K562 (cell line): ENCODE measurements at regions not wholly inside any gene's neighbourhood (a gene's known extent, or its start where the extent isn't known, plus 50 kb on each side); places are given as distances from the start of the nearest gene placed in this dataset.

ENCODE experiments used
- ATAC-seq: fragments of 200-7000 bp; cut with Tn5 transposase; 3 replicates; pipeline ENCODE4 v1.9.1; 2020; ENCODE audit warnings: moderate library complexity
- BruUV-seq: library from RNA; stranded (reverse); fragments of 400-500 nt; replicated peaks from 2 replicates; lab custom pipeline; 2021; lab: Mats Ljungman, UMichigan
- CTCF ChIA-PET: fragments of 300-600 bp; formaldehyde crosslinking; extraction: SDS; loops from one replicate; lab custom pipeline; 2021; ENCODE audit warnings: low intra/inter-chr PET ratio; lab: Yijun Ruan, JAX
- POLR2A ChIA-PET: fragments of 300-600, 350-650 bp; sonication (Branson Sonifier 250); formaldehyde crosslinking; extraction: SDS; loops from one replicate; lab custom pipeline; 2021; ENCODE audit warnings: antibody characterized with exemption, inconsistent platforms; lab: Yijun Ruan, JAX
- DNase-seq, 4 experiments: peaks; one replicate each; pipeline versions ENCODE4 v3.0.0 to v3.0.0-alpha.2; 2011 to 2018; ENCODE audit warnings: low spot score in 3 of 4, mixed read lengths in 3 of 4; ENCODE audit errors: extremely low read depth in 1 of 4
- FAIRE-seq: peaks from 2 replicates; lab custom pipeline; 2011; peaks lifted over from hg19 to GRCh38; lab: Jason Lieb, UNC
- H2AFZ ChIP-seq: 2 replicates; pipeline ENCODE4 v1.6.0; 2011; ENCODE audit warnings: low read depth, low read length, control low read depth, inconsistent platforms
- H3K27ac ChIP-seq: fragments of 200-600 bp; 3 replicates; pipeline ENCODE4 v1.8.0; 2011; ENCODE audit warnings: low read depth, mild to moderate bottlenecking, control low read depth, inconsistent platforms, low read length, moderate library complexity, mixed read lengths; ENCODE audit errors: extremely low read depth
- H3K27me3 ChIP-seq, 2 experiments: fragments of 300-600 bp in 1 of 2; 2 replicates in 1 of 2; 3 replicates in 1 of 2; pipeline versions ENCODE4 v1.6.0 to v1.8.0; 2011; ENCODE audit warnings: inconsistent platforms in 2 of 2, low read length in 2 of 2, mild to moderate bottlenecking in 1 of 2, mixed read lengths in 1 of 2, moderate library complexity in 1 of 2; ENCODE audit not compliant: control insufficient read depth in 2 of 2, insufficient read depth in 2 of 2
- H3K36me3 ChIP-seq: fragments of 300-600 bp; 3 replicates; pipeline ENCODE4 v1.8.0; 2011; ENCODE audit warnings: mild to moderate bottlenecking, low read length, inconsistent platforms; ENCODE audit not compliant: control insufficient read depth, insufficient read depth
- H3K4me1 ChIP-seq, 2 experiments: fragments of 200-600 bp in 1 of 2; replicated peaks in 1 of 2; 2 replicates in 1 of 2; 3 replicates in 1 of 2; pipeline versions ENCODE4 v1.5.1 to v1.8.0; 2011; ENCODE audit warnings: inconsistent platforms in 2 of 2, low read length in 2 of 2, mild to moderate bottlenecking in 1 of 2, mixed read lengths in 1 of 2, moderate library complexity in 1 of 2; ENCODE audit not compliant: control insufficient read depth in 2 of 2, insufficient read depth in 2 of 2
- H3K4me2 ChIP-seq: 2 replicates; pipeline ENCODE4 v1.6.1; 2011; ENCODE audit warnings: low read length, control low read depth, inconsistent platforms, mixed read lengths; ENCODE audit not compliant: insufficient read depth
- H3K4me3 ChIP-seq: fragments of 200-600 bp; sonication (generic), shearing (Covaris generic); 2 replicates; pipeline ENCODE4 v1.5.1; 2016; ENCODE audit warnings: control low read depth, inconsistent platforms
- H3K79me2 ChIP-seq: fragments of 200-600 bp; 3 replicates; pipeline ENCODE4 v1.8.0; 2011; ENCODE audit warnings: low read length, inconsistent platforms; ENCODE audit not compliant: control insufficient read depth, insufficient read depth
- H3K9ac ChIP-seq, 2 experiments: 2 replicates each; pipeline versions ENCODE4 v1.6.0 to v1.6.1; 2011; ENCODE audit warnings: low read depth in 2 of 2, low read length in 2 of 2, control low read depth in 1 of 2, inconsistent platforms in 1 of 2, mild to moderate bottlenecking in 1 of 2, mixed read lengths in 1 of 2; ENCODE audit not compliant: insufficient read depth in 1 of 2
- H3K9me1 ChIP-seq: one replicate; pipeline ENCODE4 v1.6.0; 2011; ENCODE audit warnings: inconsistent platforms, mild to moderate bottlenecking, low read length, moderate library complexity; ENCODE audit not compliant: control insufficient read depth, insufficient read depth
- H3K9me3 ChIP-seq: replicated peaks from 2 replicates; pipeline ENCODE4 v1.5.1; 2011; ENCODE audit warnings: low read depth, low read length, inconsistent platforms; ENCODE audit not compliant: control insufficient read depth, insufficient read depth
- H4K20me1 ChIP-seq: replicated peaks from 2 replicates; pipeline ENCODE4 v1.6.1; 2011; ENCODE audit warnings: low read length, inconsistent platforms, mixed read lengths; ENCODE audit not compliant: control insufficient read depth, insufficient read depth
- MAFG ChIP-seq: fragments of 450-650 bp; conservative IDR thresholded peaks from 2 replicates; pipeline ENCODE4 v1.6.1; 2016; ENCODE audit warnings: missing genetic modification characterization, missing compliant biosample characterization
- MCM2 ChIP-seq: fragments of 450-650 bp; IDR thresholded peaks from 2 replicates; pipeline ENCODE4 v1.6.1; 2017; ENCODE audit warnings: low read depth, mild to moderate bottlenecking
- NFE2L1 ChIP-seq: fragments of 450-650 bp; IDR thresholded peaks from 2 replicates; pipeline ENCODE4 v1.6.1; 2016; ENCODE audit warnings: missing genetic modification characterization, low read depth, mild to moderate bottlenecking, missing compliant biosample characterization, moderate library complexity, borderline replicate concordance
- ZBTB11 ChIP-seq, 3 experiments: fragments of 200-800 bp in 1 of 3; fragments of 250-450 bp in 1 of 3; fragments of 450-650 bp in 1 of 3; sonication (Bioruptor Pico) in 1 of 3; sonication (Bioruptor generic) in 1 of 3; formaldehyde crosslinking in 1 of 3; IDR thresholded peaks; 2 replicates each; pipeline versions ENCODE4 v1.6.1 to v1.8.0; 2016 to 2022; ENCODE audit warnings: mild to moderate bottlenecking in 2 of 3, missing genetic modification characterization in 2 of 3, missing compliant biosample characterization in 1 of 3, moderate library complexity in 1 of 3
- ZNF12 ChIP-seq: sonication (generic); formaldehyde crosslinking; IDR thresholded peaks from 2 replicates; pipeline ENCODE4 v1.4.0; 2020; ENCODE audit warnings: mild to moderate bottlenecking, missing genetic modification reagents
- WGBS: fragments of 100-300 bp; shearing (Covaris generic); methylation state at CpG from one replicate; pipeline ENCODE4 v1.1.6; 2016; ENCODE audit warnings: low coverage, mixed read lengths; ENCODE audit not compliant: insufficient coverage; ENCODE audit errors: missing lambda C conversion rate; 5-methylcytosine and 5-hydroxymethylcytosine counted together
- in situ Hi-C: fragments of 300-500 bp; cut with MboI; formaldehyde crosslinking; loops from 4 replicates; pipeline ENCODE4 v1.15.0; 2018; ENCODE audit warnings: inconsistent platforms, mixed read lengths
- intact Hi-C: fragments of 100-400 bp; cut with micrococcal nuclease; formaldehyde crosslinking; loops from 2 replicates; pipeline ENCODE4 v1.14.2; 2022

- in situ Hi-C loops, result loop anchor here (5.0 kb wide), 1 partner anchor 387 kb away; no protein-coding TSS in a partner anchor
- H3K36me3 ChIP-seq, result no peaks in the 10 kb centered on the region
Measured at GRCh38 chr20:48210111-48211027, 425.1 kb upstream of the SULF2 start.

More at GRCh38 chr20:48210111-48211027, 425.1 kb upstream of the SULF2 start:
- no peaks in the 10 kb centered on the region for H3K79me2 ChIP-seq
- CTCF ChIA-PET, result no interaction called here
- 2% methylated on average over 22 of the region's 27 CpGs for WGBS
- no peak overlapping the region for H3K4me3 ChIP-seq
- H3K4me2 ChIP-seq, result no peak overlapping the region
- no peak overlapping the region for H3K27ac ChIP-seq
- POLR2A ChIA-PET, result no interaction called here
- H3K27me3 ChIP-seq, result peaks cover 0 to 5% of the 10 kb centered on the region in 2 experiments; a peak in 1 of 5 replicates
- no peak overlapping the region for H2AFZ ChIP-seq
- no peak for ATAC-seq
- H3K9me1 ChIP-seq, result no peaks in the 10 kb centered on the region
- no peak for DNase-seq
- intact Hi-C loops, result no loop called here
- H3K9me3 ChIP-seq, result no peaks in the 10 kb centered on the region
- no TSS peak for BruUV-seq
- TF ChIP-seq ZNF12 (CRISPR knock-in tag) (no peak), MCM2 (no peak), MAFG (tag) (no peak), ZBTB11 (CRISPR knock-in tag; IDR thresholded peaks at IDR 0.05) (0 out of 6 replicates have a peak, but pooled peaks of 1 of the 3 experiments have one; percentile 3), NFE2L1 (tag) (no peak)
- peaks cover 5% of the 10 kb centered on the region; the same call in 1 of the 2 replicates for H4K20me1 ChIP-seq
- no peak for FAIRE-seq
- no peaks in the 10 kb centered on the region for H3K4me1 ChIP-seq
- no peak overlapping the region for H3K9ac ChIP-seq
